DOHH2 (cell line): ENCODE measurements at regions not wholly inside any gene's neighbourhood (a gene's known extent, or its start where the extent isn't known, plus 50 kb on each side); places are given as distances from the start of the nearest gene placed in this dataset.

Experiments used
- EZH2phosphoT487 ChIP-seq: fragments of 200-600 bp; sonication (generic); IDR thresholded peaks from 2 replicates; pipeline ENCODE4 v1.6.1; 2017; ENCODE audit warnings: borderline replicate concordance, mild to moderate bottlenecking, antibody characterized with exemption, low read length, moderate library complexity, mixed read lengths
- TF ChIP-seq, protein P1 (sequence below): fragments of 200-600 bp; sonication (generic); IDR thresholded peaks from one replicate; pipeline ENCODE4 v1.5.1; 2014; ENCODE audit warnings: antibody characterized with exemption, mild to moderate bottlenecking, low read depth, low read length; ENCODE audit not compliant: poor library complexity, severe bottlenecking

DNA sequence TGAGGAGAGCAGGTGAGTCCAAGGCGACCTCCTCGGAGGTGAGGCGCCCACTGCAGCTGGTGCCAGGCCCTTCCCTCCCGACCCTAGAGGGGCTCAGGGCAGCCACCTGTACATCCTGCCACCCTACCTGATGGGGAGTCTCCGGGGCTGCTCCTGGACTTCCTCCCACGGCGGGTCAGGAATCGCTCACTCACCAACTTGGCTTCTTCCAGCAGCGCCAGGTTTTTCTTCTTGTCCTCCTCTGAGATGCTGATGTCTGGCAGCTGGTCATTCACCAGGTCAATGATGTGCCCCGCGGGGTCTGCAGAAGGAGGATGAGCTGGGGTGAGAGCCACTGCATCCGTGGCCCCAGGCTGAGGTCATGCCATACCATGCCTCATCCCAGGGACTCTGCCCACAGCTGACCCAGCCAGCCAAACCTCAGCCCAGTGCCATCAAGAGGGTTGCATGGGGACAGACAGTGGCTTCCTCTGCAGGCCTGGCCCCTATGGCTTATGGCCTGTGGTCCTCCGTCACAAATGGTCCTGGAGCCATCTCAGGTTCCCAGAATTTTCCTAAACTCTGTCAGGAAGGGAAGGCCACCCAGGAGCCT, 61.0 kb upstream of the LYVE1 start:
- TF ChIP-seq, protein P1, sequence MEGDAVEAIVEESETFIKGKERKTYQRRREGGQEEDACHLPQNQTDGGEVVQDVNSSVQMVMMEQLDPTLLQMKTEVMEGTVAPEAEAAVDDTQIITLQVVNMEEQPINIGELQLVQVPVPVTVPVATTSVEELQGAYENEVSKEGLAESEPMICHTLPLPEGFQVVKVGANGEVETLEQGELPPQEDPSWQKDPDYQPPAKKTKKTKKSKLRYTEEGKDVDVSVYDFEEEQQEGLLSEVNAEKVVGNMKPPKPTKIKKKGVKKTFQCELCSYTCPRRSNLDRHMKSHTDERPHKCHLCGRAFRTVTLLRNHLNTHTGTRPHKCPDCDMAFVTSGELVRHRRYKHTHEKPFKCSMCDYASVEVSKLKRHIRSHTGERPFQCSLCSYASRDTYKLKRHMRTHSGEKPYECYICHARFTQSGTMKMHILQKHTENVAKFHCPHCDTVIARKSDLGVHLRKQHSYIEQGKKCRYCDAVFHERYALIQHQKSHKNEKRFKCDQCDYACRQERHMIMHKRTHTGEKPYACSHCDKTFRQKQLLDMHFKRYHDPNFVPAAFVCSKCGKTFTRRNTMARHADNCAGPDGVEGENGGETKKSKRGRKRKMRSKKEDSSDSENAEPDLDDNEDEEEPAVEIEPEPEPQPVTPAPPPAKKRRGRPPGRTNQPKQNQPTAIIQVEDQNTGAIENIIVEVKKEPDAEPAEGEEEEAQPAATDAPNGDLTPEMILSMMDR: no peak
- TF ChIP-seq EZH2phosphoT487: no peak
